Erythroblast (primary cell): ENCODE measurements at regions not wholly inside any gene's neighbourhood (a gene's known extent, or its start where the extent isn't known, plus 50 kb on each side); places are given as distances from the start of the nearest gene placed in this dataset.

Source experiments
- GATA1 ChIP-seq: IDR thresholded peaks from 2 replicates; pipeline ENCODE4 v1.6.1; 2011; ENCODE audit warnings: low read depth, mild to moderate bottlenecking, control low read depth, low read length, moderate library complexity
- POLR2A ChIP-seq: IDR thresholded peaks from 2 replicates; pipeline ENCODE4 v1.6.1; 2011; ENCODE audit warnings: mild to moderate bottlenecking, low read length

DNA sequence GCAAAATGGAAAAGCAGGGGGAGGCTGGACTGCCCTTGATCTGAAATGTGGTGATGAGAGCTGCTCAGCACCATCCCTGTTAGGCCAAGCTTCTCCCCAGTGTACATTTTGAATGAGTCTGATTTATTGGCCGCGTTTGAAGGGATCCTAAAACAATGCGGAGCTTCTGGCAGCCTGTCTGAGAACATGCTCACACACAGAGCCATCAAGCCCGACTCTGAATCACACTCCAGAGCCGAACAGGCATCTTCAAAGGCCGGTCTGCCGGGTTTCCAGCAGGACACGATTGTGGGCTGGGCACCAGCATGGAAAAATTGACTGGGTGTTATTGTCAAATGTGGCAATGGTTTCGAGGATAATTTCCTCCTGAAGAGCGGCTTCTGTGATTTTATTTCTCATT, 235.9 kb downstream of the TFAP2C start:
- TF ChIP-seq POLR2A, result no peak
- no peak for TF ChIP-seq GATA1
